Mucosa of descending colon (tissue), 3 donors: ENCODE measurements at regions not wholly inside any gene's neighbourhood (a gene's known extent, or its start where the extent isn't known, plus 50 kb on each side); places are given as distances from the start of the nearest gene placed in this dataset.

Experiments used
- ATAC-seq: fragments of 200-7000 bp; cut with Tn5 transposase; one replicate; pipeline ENCODE4 v1.9.1; 2020; ENCODE audit warnings: mild to moderate bottlenecking, moderate library complexity
- DNase-seq, 3 donors: peaks; one replicate each; pipeline ENCODE4 v3.0.0-alpha.2; 2020
- H3K36me3 ChIP-seq: fragments of 200-600 bp; one replicate; pipeline ENCODE4 v1.8.0; 2021; ENCODE audit warnings: low read depth, mild to moderate bottlenecking
- H3K4me1 ChIP-seq: fragments of 200-600 bp; one replicate; pipeline ENCODE4 v1.8.0; 2021; ENCODE audit warnings: low read depth, mild to moderate bottlenecking
- H3K4me3 ChIP-seq: fragments of 200-600 bp; one replicate; pipeline ENCODE4 v1.8.0; 2021; ENCODE audit warnings: mild to moderate bottlenecking
- H3K9me3 ChIP-seq: fragments of 200-600 bp; one replicate; pipeline ENCODE4 v1.8.0; 2021; ENCODE audit warnings: mild to moderate bottlenecking
- intact Hi-C, 2 donors: fragments of 100-400 bp; cut with DNase I in 1 of 2; cut with micrococcal nuclease in 1 of 2; formaldehyde crosslinking; loops; one replicate each; pipeline versions ENCODE4 v1.11.0 to v1.11.1; 2022; cut with DNase I, micrococcal nuclease
- TF ChIP-seq, protein P1 (sequence below): fragments of 200-600 bp; IDR thresholded peaks from one replicate; pipeline ENCODE4 v1.8.0; 2022; ENCODE audit warnings: antibody characterized with exemption, mild to moderate bottlenecking
- donor health status: DM: no; HTN: no; CAD: no; lungs with moderate emphysema.
- donor health status: DM: no; HTN: no; CAD: no.
- donor health status: DM: no; HTN: yes; CAD: no.

- no peak for ATAC-seq
- H3K36me3 ChIP-seq = no peaks in the 10 kb centered on the region
Measured at GRCh38 chr11:129738242-129738641, 77.4 kb upstream of the TMEM45B start.

GRCh38 chr11:129739339-129739738, 76.3 kb upstream of the TMEM45B start:
- ATAC-seq (no peak), DNase-seq (no peak)
- Histone ChIP-seq H3K4me3 (no peak overlapping the region), H3K36me3 (no peaks in the 10 kb centered on the region), H3K9me3 (no peaks in the 10 kb centered on the region), H3K4me1 (no peaks in the 10 kb centered on the region)
- intact Hi-C loops = no loop called here
- TF ChIP-seq, protein P1, sequence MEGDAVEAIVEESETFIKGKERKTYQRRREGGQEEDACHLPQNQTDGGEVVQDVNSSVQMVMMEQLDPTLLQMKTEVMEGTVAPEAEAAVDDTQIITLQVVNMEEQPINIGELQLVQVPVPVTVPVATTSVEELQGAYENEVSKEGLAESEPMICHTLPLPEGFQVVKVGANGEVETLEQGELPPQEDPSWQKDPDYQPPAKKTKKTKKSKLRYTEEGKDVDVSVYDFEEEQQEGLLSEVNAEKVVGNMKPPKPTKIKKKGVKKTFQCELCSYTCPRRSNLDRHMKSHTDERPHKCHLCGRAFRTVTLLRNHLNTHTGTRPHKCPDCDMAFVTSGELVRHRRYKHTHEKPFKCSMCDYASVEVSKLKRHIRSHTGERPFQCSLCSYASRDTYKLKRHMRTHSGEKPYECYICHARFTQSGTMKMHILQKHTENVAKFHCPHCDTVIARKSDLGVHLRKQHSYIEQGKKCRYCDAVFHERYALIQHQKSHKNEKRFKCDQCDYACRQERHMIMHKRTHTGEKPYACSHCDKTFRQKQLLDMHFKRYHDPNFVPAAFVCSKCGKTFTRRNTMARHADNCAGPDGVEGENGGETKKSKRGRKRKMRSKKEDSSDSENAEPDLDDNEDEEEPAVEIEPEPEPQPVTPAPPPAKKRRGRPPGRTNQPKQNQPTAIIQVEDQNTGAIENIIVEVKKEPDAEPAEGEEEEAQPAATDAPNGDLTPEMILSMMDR = no peak

More at GRCh38 chr11:129738242-129738641, 77.4 kb upstream of the TMEM45B start:
- no peak for DNase-seq
- no peaks in the 10 kb centered on the region for H3K4me1 ChIP-seq
- no peaks in the 10 kb centered on the region for H3K9me3 ChIP-seq
- intact Hi-C loops = no loop called here
- TF ChIP-seq, protein P1 = no peak
- H3K4me3 ChIP-seq = no peak overlapping the region

DNA sequence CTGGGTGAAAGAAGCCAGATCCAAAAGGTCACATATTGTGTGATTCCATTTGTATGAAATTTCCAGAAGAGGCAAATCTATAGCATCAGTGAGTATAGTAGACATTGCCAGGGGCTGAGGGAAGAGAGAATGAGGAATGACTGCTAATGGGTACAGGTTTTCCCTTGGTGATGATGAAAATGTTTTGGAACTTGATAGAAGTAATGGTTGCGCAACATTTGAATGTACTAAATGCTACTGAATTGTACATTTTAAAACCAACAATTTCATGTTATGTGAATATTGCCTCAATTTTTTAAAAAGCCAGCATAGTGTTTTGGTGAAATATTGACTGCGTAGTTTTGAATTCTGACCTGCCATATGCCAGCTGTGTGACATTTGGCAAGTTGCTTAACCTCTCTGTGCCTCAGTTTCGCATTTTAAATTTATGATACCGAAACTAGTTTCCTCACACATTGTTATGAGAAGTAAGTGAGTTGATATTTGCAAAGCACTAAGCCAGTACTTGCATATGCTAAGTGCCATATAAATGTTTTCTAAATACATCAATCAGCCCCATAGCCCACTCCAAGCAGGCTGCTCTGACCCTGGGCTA, 75.4 kb upstream of the TMEM45B start:
- no peaks in the 10 kb centered on the region for H3K4me1 ChIP-seq
- no peak for DNase-seq
- no peaks in the 10 kb centered on the region for H3K36me3 ChIP-seq
- H3K4me3 ChIP-seq = no peak overlapping the region
- no peak for ATAC-seq
- intact Hi-C loops = no loop called here
- TF ChIP-seq, protein P1 = no peak
- H3K9me3 ChIP-seq = no peaks in the 10 kb centered on the region

DNA sequence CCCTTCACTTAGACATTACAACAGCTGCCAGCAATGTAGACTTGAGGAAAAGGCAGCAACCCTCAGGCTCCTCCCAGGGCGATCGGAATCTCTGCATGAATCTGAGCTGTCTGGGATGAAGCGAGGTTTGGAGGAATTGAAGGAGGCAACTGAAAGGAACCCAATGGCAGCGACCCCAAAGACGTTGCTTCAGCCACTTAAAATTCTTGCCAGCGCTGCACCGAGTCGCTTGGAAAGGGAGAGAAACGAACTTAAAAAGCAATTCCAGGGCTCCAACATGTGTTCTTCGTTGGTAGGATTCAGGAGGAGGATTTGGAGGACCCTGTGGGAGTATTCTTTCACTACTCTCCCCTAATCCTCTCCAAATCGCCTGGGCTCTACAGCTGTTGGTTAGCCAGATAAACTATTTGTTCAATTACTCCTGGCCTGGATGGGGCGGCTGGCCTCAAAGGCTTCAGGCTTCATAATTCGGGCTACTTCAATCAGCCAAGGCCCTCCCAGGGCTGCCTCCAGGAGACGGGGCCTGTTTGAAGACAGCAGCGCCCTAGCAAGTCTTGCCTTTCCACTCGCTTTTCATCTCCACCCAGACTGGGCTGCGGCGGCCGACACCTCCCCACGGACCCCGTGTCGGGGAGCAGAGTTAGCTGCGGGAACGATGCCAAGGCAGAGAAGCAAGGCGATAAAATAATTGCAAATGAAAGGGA, 72.4 kb upstream of the TMEM45B start:
- DNase-seq = no peak
- Histone ChIP-seq H3K4me3 (no peak overlapping the region), H3K36me3 (no peaks in the 10 kb centered on the region), H3K4me1 (no peaks in the 10 kb centered on the region), H3K9me3 (no peaks in the 10 kb centered on the region)
- TF ChIP-seq, protein P1 = no peak
- intact Hi-C loops = no loop called here
- no peak for ATAC-seq

DNA sequence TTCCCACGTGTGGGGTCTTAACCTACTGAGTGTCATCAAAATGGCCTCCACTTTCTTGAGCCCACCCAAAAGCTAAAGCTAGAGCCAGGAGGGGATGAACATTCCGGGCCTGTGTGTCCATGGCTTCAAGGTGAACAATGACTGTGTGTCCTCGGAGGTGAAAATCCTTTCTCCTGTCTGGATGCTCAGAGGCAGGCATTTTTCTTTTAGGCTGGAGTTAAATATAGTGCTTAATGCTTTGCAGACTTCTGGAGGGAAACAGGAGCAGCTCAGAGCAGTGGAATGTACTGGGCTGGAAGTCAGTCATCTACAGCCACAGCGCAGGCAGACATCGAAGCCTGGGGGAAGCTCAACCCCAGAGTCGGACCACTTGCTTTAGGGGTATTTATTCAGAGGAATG, 68.6 kb upstream of the TMEM45B start:
- Histone ChIP-seq H3K9me3 (no peaks in the 10 kb centered on the region), H3K4me3 (no peak overlapping the region), H3K36me3 (no peaks in the 10 kb centered on the region), H3K4me1 (peaks cover 7% of the 10 kb centered on the region)
- TF ChIP-seq, protein P1 = no peak
- no peak for DNase-seq
- no peak for ATAC-seq
- intact Hi-C loops = no loop called here
